WTC11 (cell line): ENCODE measurements at regions not wholly inside any gene's neighbourhood (a gene's known extent, or its start where the extent isn't known, plus 50 kb on each side); places are given as distances from the start of the nearest gene placed in this dataset.

Source experiments
- ATAC-seq: fragments of 200-7000 bp; cut with Tn5 transposase; 2 replicates; pipeline ENCODE4 v1.10.0; 2021; ENCODE audit warnings: mild to moderate bottlenecking, moderate library complexity
- CTCF ChIA-PET: fragments of 300-600 bp; sonication (Branson Sonifier 250); formaldehyde crosslinking; loops from one replicate; lab custom pipeline; 2021; ENCODE audit warnings: antibody characterized with exemption; lab: Charles Lee
- POLR2A ChIA-PET: fragments of 350-600 bp; sonication (Branson Sonifier 250); formaldehyde crosslinking; loops from one replicate; lab custom pipeline; 2021; ENCODE audit warnings: antibody characterized with exemption; lab: Charles Lee
- DNase-seq: peaks from one replicate; pipeline ENCODE4 v3.0.0; 2021; ENCODE audit warnings: low spot score
- H3K27ac Mint-ChIP-seq: 2 replicates; pipeline ENCODE4 v1.8.0; 2021; ENCODE audit warnings: mixed read lengths
- H3K27me3 Mint-ChIP-seq: 2 replicates; pipeline ENCODE4 v1.8.0; 2021; ENCODE audit warnings: low read depth, mild to moderate bottlenecking, moderate library complexity, mixed read lengths
- H3K36me3 Mint-ChIP-seq: 2 replicates; pipeline ENCODE4 v1.8.0; 2021; ENCODE audit warnings: mixed read lengths
- H3K4me1 Mint-ChIP-seq: 2 replicates; pipeline ENCODE4 v1.8.0; 2022; ENCODE audit warnings: mixed read lengths
- H3K4me3 Mint-ChIP-seq: 2 replicates; pipeline ENCODE4 v1.8.0; 2021; ENCODE audit warnings: mild to moderate bottlenecking, moderate library complexity, mixed read lengths
- H3K9me3 Mint-ChIP-seq: 2 replicates; pipeline ENCODE4 v1.8.0; 2021; ENCODE audit warnings: mixed read lengths
- ATF1 ChIP-seq: sonication (generic); formaldehyde crosslinking; IDR thresholded peaks from 2 replicates; pipeline ENCODE4 v1.8.1; 2023; ENCODE audit warnings: mild to moderate bottlenecking, moderate library complexity, missing genetic modification reagents
- CREM ChIP-seq: sonication (generic); formaldehyde crosslinking; IDR thresholded peaks from 2 replicates; pipeline ENCODE4 v1.8.1; 2022; ENCODE audit warnings: mild to moderate bottlenecking, missing genetic modification reagents, moderate library complexity
- CTCF ChIP-seq: fragments of 200-600 bp; IDR thresholded peaks from 2 replicates; pipeline ENCODE4 v1.8.0; 2022; ENCODE audit warnings: antibody characterized with exemption
- E2F1 ChIP-seq: sonication (generic); formaldehyde crosslinking; IDR thresholded peaks from 2 replicates; pipeline ENCODE4 v1.8.0; 2022; ENCODE audit warnings: mild to moderate bottlenecking, missing genetic modification reagents
- EMX1 ChIP-seq: fragments of 250-450 bp; sonication (Bioruptor Pico); IDR thresholded peaks from 2 replicates; pipeline ENCODE4 v1.8.0; 2021; ENCODE audit warnings: mild to moderate bottlenecking
- ERG ChIP-seq: fragments of 250-450 bp; sonication (Bioruptor Pico); IDR thresholded peaks from 2 replicates; pipeline ENCODE4 v1.8.0; 2021; ENCODE audit warnings: mild to moderate bottlenecking
- FOXK1 ChIP-seq: sonication (generic); formaldehyde crosslinking; IDR thresholded peaks from 2 replicates; pipeline ENCODE4 v1.8.0; 2022; ENCODE audit warnings: mild to moderate bottlenecking, moderate library complexity, missing genetic modification reagents
- IRF2 ChIP-seq: sonication (generic); formaldehyde crosslinking; IDR thresholded peaks from 2 replicates; pipeline ENCODE4 v1.8.0; 2022; ENCODE audit warnings: low read depth, missing genetic modification reagents, borderline replicate concordance
- NFATC4 ChIP-seq: fragments of 250-450 bp; sonication (Bioruptor Pico); IDR thresholded peaks from 2 replicates; pipeline ENCODE4 v1.9.0; 2021; ENCODE audit warnings: mild to moderate bottlenecking
- OVOL2 ChIP-seq: fragments of 250-450 bp; sonication (Bioruptor Pico); IDR thresholded peaks from 2 replicates; pipeline ENCODE4 v1.9.0; 2021; ENCODE audit warnings: mild to moderate bottlenecking, borderline replicate concordance
- RELA ChIP-seq: sonication (generic); formaldehyde crosslinking; IDR thresholded peaks from 2 replicates; pipeline ENCODE4 v1.8.1; 2022; ENCODE audit warnings: missing genetic modification reagents, mild to moderate bottlenecking, borderline replicate concordance
- SMAD3 ChIP-seq: sonication (generic); formaldehyde crosslinking; IDR thresholded peaks from 2 replicates; pipeline ENCODE4 v1.8.0; 2022; ENCODE audit warnings: missing genetic modification reagents, mild to moderate bottlenecking, borderline replicate concordance
- SP1 ChIP-seq: sonication (generic); formaldehyde crosslinking; conservative IDR thresholded peaks from 2 replicates; pipeline ENCODE4 v1.8.1; 2022; ENCODE audit warnings: missing genetic modification reagents
- TEAD1 ChIP-seq: sonication (generic); formaldehyde crosslinking; IDR thresholded peaks from 2 replicates; pipeline ENCODE4 v1.8.0; 2022; ENCODE audit warnings: mild to moderate bottlenecking, missing genetic modification reagents
- TP53 ChIP-seq: sonication (generic); formaldehyde crosslinking; IDR thresholded peaks from 2 replicates; pipeline ENCODE4 v1.8.1; 2023; ENCODE audit warnings: mild to moderate bottlenecking, missing genetic modification reagents
- USF2 ChIP-seq: sonication (generic); formaldehyde crosslinking; IDR thresholded peaks from 2 replicates; pipeline ENCODE4 v1.8.1; 2023; ENCODE audit warnings: mild to moderate bottlenecking, missing genetic modification reagents, moderate library complexity
- ZNF121 ChIP-seq: sonication (generic); formaldehyde crosslinking; IDR thresholded peaks from 2 replicates; pipeline ENCODE4 v1.8.0; 2023; ENCODE audit warnings: missing genetic modification reagents
- ZNF232 ChIP-seq: sonication (generic); formaldehyde crosslinking; IDR thresholded peaks from 2 replicates; pipeline ENCODE4 v1.8.0; 2022; ENCODE audit warnings: mild to moderate bottlenecking, missing genetic modification reagents
- ZNF416 ChIP-seq: fragments of 250-450 bp; sonication (Bioruptor Pico); IDR thresholded peaks from 2 replicates; pipeline ENCODE4 v1.9.0; 2021; ENCODE audit warnings: mild to moderate bottlenecking, inconsistent platforms
- ZNF425 ChIP-seq: fragments of 250-450 bp; sonication (Bioruptor Pico); conservative IDR thresholded peaks from 2 replicates; pipeline ENCODE4 v1.9.0; 2021; ENCODE audit warnings: mild to moderate bottlenecking
- ZNF532 ChIP-seq: fragments of 250-450 bp; sonication (Bioruptor Pico); IDR thresholded peaks from 2 replicates; pipeline ENCODE4 v1.9.0; 2021; ENCODE audit warnings: mild to moderate bottlenecking, borderline replicate concordance

GRCh38 chr9:90240541-90240940, 402.1 kb downstream of the DIRAS2 start (continued):
- no peak for TF ChIP-seq USF2 (CRISPR knock-in tag)
- TF ChIP-seq ZNF416, result no peak
- TF ChIP-seq FOXK1, result no peak
- no peak for TF ChIP-seq SMAD3
- no peak for TF ChIP-seq ATF1 (CRISPR knock-in tag)
- TF ChIP-seq ZNF425 (CRISPR knock-in tag), result no peak
- no peak for TF ChIP-seq ZNF232
- no peak for TF ChIP-seq CREM (CRISPR knock-in tag)
- TF ChIP-seq ZNF121 (CRISPR knock-in tag), result no peak
- no peak for TF ChIP-seq TEAD1 (CRISPR knock-in tag)

- Mint-ChIP-seq H3K36me3 (no peaks in the 10 kb centered on the region; the same call in 1 of the 2 replicates), H3K4me1 (no peaks in the 10 kb centered on the region), H3K9me3 (peaks cover 8% of the 10 kb centered on the region), H3K27me3 (no peaks in the 10 kb centered on the region), H3K4me3 (no peak overlapping the region), H3K27ac (no peak overlapping the region)
- no peak for ATAC-seq
- POLR2A ChIA-PET, result no interaction called here
- TF ChIP-seq NFATC4 (CRISPR knock-in tag) (no peak), ZNF532 (CRISPR knock-in tag) (no peak), ERG (CRISPR knock-in tag) (no peak), IRF2 (CRISPR knock-in tag) (no peak)
- DNase-seq, result no peak
- CTCF ChIA-PET, result no interaction called here
Observed at GRCh38 chr9:90245661-90246060, 397.0 kb downstream of the DIRAS2 start.

GRCh38 chr9:90249094-90249493, 393.5 kb downstream of the DIRAS2 start:
- Mint-ChIP-seq H3K4me1 (no peaks in the 10 kb centered on the region), H3K27me3 (no peaks in the 10 kb centered on the region), H3K27ac (no peak overlapping the region), H3K9me3 (peaks cover 31% of the 10 kb centered on the region), H3K36me3 (peaks cover 15% of the 10 kb centered on the region), H3K4me3 (no peak overlapping the region)
- no peak for ATAC-seq
- POLR2A ChIA-PET, result no interaction called here
- CTCF ChIA-PET, result no interaction called here
- DNase-seq, result no peak
- no peak for TF ChIP-seq SP1 (CRISPR knock-in tag)
- no peak for TF ChIP-seq TP53
- TF ChIP-seq ZNF425 (CRISPR knock-in tag), result no peak
- no peak for TF ChIP-seq RELA (CRISPR knock-in tag)
- TF ChIP-seq CTCF, result no peak
- no peak for TF ChIP-seq E2F1 (CRISPR knock-in tag)
- no peak for TF ChIP-seq EMX1 (CRISPR knock-in tag)
- no peak for TF ChIP-seq OVOL2 (CRISPR knock-in tag)
